ENCODE measurements at regions not wholly inside any gene's neighbourhood (a gene's known extent, or its start where the extent isn't known, plus 50 kb on each side); places are given as distances from the start of the nearest gene placed in this dataset.
A peak's percentile ranks its signal among the peaks of the same experiment; 100 is the strongest.

DNA sequence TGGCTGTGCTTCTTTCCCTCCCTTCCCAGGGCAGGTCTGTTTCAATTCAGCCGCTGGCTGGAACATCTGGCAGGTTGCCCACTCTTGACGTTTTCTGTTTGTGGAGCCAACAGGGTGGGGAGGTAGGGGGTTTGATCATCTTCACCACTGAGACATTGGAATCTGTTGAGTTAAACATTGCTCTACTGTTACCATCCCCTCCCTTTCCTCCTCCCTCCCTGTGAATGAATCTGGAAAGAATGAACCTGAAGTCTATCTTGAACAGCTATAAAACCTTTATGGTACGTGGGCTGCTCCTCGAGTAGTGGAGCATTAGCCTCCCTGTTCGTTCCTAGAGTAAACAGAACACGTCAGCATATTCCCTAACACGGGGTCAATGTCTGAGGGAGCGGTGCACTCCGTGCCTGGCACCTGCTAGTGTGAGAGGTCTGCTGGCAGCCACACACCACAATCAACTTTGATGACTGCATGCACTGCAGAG, 249.9 kb upstream of the RBBP8 start:
- DNase-seq (no peak), ATAC-seq (peak; percentile 73)
- Histone ChIP-seq H3K27ac (no peak overlapping the region), H3K36me3 (no peaks in the 10 kb centered on the region), H3K9me3 (no peaks in the 10 kb centered on the region), H3K27me3 (no peaks in the 10 kb centered on the region), H3K4me1 (peaks cover 11% of the 10 kb centered on the region), H3K4me3 (no peak overlapping the region)
- intact Hi-C loops (cut with DNase I): no loop called here
- TF ChIP-seq, protein P1, sequence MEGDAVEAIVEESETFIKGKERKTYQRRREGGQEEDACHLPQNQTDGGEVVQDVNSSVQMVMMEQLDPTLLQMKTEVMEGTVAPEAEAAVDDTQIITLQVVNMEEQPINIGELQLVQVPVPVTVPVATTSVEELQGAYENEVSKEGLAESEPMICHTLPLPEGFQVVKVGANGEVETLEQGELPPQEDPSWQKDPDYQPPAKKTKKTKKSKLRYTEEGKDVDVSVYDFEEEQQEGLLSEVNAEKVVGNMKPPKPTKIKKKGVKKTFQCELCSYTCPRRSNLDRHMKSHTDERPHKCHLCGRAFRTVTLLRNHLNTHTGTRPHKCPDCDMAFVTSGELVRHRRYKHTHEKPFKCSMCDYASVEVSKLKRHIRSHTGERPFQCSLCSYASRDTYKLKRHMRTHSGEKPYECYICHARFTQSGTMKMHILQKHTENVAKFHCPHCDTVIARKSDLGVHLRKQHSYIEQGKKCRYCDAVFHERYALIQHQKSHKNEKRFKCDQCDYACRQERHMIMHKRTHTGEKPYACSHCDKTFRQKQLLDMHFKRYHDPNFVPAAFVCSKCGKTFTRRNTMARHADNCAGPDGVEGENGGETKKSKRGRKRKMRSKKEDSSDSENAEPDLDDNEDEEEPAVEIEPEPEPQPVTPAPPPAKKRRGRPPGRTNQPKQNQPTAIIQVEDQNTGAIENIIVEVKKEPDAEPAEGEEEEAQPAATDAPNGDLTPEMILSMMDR (IDR thresholded peaks at IDR 0.05): no peak

DNA sequence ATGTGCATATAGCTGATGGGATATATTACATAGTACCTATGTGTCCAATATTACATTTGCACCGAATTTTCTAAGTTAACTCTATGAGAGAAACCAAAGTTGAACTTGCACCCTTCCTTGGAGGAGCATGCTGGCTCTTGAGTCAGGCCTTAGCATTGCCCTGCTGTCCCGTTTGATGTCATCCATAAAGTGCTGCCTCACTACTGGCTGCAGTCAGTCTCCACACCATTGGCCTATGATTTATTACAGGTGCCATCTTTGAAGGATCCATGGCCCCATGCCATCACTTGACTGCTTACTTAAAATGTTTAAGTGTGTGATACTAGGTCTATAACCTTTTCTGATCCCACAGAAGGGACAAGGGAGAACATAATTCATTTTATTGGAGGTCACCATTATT, 249.3 kb upstream of the RBBP8 start:
- no peaks in the 10 kb centered on the region for H3K27me3 ChIP-seq
- no peak for ATAC-seq
- H3K36me3 ChIP-seq: no peaks in the 10 kb centered on the region
- intact Hi-C loops (cut with DNase I): no loop called here
- TF ChIP-seq, protein P1 (IDR thresholded peaks at IDR 0.05): no peak
- DNase-seq: no peak
- no peaks in the 10 kb centered on the region for H3K9me3 ChIP-seq
- no peak overlapping the region for H3K27ac ChIP-seq
- peaks cover 11% of the 10 kb centered on the region for H3K4me1 ChIP-seq
- H3K4me3 ChIP-seq: no peak overlapping the region

DNA sequence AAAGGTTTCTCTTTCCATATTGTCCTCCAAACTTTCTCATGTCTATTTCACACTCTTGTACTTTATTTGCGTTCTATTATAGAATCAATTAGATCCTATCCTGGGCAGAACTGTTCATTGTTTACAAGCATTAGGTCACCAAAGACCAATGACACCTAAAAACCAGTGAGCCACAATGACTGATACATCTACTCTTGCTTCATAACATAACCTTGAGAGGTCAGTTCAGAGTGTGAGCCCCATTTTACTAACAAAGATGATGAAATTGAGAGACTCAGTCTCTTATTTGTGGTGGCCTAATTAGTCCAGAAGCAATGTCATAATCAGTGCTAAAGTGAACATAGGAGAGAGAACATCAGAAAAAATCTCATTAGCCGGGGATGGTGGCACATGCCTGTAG, 248.9 kb upstream of the RBBP8 start:
- intact Hi-C loops (cut with DNase I): no loop called here
- H3K4me1 ChIP-seq: peaks cover 11% of the 10 kb centered on the region
- ATAC-seq (no peak), DNase-seq (no peak)
- H3K36me3 ChIP-seq: no peaks in the 10 kb centered on the region
- no peak overlapping the region for H3K27ac ChIP-seq
- TF ChIP-seq, protein P1 (IDR thresholded peaks at IDR 0.05): no peak
- no peaks in the 10 kb centered on the region for H3K27me3 ChIP-seq
- H3K4me3 ChIP-seq: no peak overlapping the region
- H3K9me3 ChIP-seq: no peaks in the 10 kb centered on the region

DNA sequence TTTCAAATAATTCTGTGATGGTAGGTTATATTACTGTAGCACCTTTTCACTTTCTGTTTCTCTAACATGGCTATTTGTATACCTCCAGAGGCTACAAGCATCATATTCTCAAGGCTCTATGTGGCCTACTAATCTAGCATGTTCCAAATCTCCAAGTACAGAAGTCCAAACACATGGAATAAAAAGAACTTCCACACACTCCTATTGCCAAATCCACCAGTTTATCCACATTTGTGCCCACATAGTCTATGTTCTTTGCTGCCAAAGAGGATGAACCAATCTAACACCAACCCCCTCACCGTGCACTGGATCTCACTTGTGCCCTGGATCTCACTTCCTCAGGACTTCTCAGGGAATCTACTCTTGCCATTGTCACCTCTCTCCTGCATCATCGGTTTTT, 247.3 kb upstream of the RBBP8 start:
- no peaks in the 10 kb centered on the region for H3K9me3 ChIP-seq
- intact Hi-C loops (cut with DNase I): no loop called here
- H3K27ac ChIP-seq: no peak overlapping the region
- H3K4me3 ChIP-seq: no peak overlapping the region
- DNase-seq: no peak
- TF ChIP-seq, protein P1 (IDR thresholded peaks at IDR 0.05): no peak
- H3K27me3 ChIP-seq: no peaks in the 10 kb centered on the region
- no peak for ATAC-seq
- H3K4me1 ChIP-seq: peaks cover 11% of the 10 kb centered on the region
- no peaks in the 10 kb centered on the region for H3K36me3 ChIP-seq

DNA sequence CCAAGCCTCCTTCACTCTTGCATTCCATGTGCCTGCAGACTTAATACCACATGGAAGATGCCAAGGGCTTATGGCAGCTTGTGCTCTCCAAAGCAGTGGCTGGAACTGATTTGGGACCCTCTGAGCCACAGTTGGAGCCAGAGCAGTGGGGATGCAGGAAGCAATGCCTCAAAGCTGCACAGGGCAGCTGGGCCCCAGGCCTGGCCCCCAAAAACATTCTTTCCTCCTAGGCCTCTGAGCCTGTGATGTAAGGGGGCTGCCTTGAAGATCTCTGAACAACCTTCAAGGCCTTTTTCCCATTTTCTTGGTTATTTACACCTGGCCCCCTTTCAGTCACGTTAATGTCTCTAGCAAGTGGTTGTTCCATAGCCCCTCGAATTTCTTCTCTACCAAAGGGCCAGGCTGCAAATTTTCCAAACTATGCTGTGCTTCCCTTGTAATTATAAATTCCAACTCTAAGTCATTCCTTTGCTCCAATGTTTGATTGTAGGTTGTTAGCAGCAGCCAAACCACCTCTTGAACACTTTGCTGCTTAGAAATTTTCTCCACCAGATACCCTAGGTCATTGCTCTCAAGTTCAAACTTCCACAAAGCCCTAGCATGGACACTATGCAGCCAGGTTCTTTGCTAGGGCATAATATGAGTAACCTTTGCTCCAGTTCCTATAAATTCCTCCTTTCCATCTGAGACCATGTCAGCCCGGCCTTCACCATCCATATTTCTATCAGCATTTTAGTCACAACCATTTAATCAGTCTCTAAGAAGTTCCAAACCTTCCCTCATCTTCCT, 245.0 kb upstream of the RBBP8 start:
- intact Hi-C loops (cut with DNase I): no loop called here
- Histone ChIP-seq H3K27me3 (no peaks in the 10 kb centered on the region), H3K9me3 (no peaks in the 10 kb centered on the region), H3K4me3 (no peak overlapping the region), H3K27ac (no peak overlapping the region), H3K4me1 (peaks cover 20% of the 10 kb centered on the region), H3K36me3 (no peaks in the 10 kb centered on the region)
- TF ChIP-seq, protein P1 (IDR thresholded peaks at IDR 0.05): no peak
- DNase-seq (no peak), ATAC-seq (no peak)

Data from upper lobe of right lung (tissue), 1 donor.